ENCODE measurements at regions not wholly inside any gene's neighbourhood (a gene's known extent, or its start where the extent isn't known, plus 50 kb on each side); places are given as distances from the start of the nearest gene placed in this dataset.

DNA sequence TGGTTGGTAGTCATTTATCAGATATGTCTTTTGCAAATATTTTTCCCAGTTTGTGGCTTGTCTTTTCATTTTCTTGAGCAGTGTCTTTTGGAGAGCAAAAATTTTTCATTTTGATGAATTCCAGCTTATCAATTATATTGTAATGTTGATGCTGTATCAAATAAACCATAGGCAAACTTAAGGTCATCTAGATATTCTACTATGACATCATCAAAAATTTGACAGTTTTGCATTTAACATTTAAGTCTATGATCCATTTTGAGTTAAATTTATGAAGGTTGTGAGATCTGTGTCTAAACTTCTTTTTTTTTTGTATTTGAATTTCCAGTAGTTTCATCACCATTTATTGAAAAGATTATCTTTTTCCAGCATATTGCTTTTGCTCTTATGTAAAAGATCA is 505.5 kb upstream of the COX7C start:
- in situ Hi-C loops (cut with MboI; ENCODE audit: low pct_unique_long_range_greater_than_20kb, low sequenced_read_pairs, unreplicated experiment), result no loop called here
- no peak for DNase-seq (ENCODE audit: low spot score)
- TF ChIP-seq, protein P1, sequence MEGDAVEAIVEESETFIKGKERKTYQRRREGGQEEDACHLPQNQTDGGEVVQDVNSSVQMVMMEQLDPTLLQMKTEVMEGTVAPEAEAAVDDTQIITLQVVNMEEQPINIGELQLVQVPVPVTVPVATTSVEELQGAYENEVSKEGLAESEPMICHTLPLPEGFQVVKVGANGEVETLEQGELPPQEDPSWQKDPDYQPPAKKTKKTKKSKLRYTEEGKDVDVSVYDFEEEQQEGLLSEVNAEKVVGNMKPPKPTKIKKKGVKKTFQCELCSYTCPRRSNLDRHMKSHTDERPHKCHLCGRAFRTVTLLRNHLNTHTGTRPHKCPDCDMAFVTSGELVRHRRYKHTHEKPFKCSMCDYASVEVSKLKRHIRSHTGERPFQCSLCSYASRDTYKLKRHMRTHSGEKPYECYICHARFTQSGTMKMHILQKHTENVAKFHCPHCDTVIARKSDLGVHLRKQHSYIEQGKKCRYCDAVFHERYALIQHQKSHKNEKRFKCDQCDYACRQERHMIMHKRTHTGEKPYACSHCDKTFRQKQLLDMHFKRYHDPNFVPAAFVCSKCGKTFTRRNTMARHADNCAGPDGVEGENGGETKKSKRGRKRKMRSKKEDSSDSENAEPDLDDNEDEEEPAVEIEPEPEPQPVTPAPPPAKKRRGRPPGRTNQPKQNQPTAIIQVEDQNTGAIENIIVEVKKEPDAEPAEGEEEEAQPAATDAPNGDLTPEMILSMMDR (IDR thresholded peaks at IDR 0.05; ENCODE audit: extremely low read depth, insufficient read depth, missing control alignments), result no peak

DNA sequence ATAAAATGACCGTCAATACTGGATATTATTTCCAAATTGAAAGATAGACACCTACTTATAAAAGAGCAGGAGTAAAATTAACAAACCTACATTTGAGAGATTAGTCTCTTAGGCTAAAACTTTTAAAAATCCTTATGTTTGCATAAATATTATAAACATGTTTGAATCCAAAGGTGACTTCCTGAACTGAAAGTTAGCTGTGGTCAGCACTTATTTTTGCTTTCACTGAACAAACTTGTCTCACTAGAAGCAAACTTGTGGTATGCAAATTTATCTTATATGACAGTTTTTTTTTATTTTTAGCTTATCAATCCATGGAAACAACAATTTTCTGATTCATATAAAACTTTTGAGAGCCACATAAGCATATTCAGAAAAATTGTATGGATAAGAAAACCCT is 502.6 kb upstream of the COX7C start:
- DNase-seq (ENCODE audit: low spot score), result no peak
- in situ Hi-C loops (cut with MboI; ENCODE audit: low pct_unique_long_range_greater_than_20kb, low sequenced_read_pairs, unreplicated experiment), result no loop called here

DNA sequence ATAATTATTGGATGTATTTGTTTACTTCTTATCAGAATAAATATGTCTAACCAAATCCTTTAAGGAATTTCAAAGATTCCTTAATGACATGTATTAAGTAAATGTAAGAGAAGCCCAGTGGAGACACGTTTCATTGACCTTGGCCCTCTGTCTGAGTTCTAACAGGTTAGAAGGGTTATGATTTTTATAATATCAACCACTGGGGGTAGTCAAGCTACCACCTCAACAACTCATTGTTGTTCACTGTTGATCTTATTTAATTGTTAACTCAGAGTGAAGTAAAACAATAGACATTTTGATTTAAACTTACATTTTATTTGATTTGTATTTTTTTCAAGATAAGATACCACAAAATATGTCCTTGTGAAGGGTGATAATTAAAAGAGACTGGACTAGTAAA is 499.2 kb upstream of the COX7C start:
- no peak for DNase-seq (ENCODE audit: low spot score)

More for the DNA sequence above, 502.6 kb upstream of the COX7C start:
- TF ChIP-seq, protein P1 (IDR thresholded peaks at IDR 0.05; ENCODE audit: extremely low read depth, insufficient read depth, missing control alignments), result no peak

DNA sequence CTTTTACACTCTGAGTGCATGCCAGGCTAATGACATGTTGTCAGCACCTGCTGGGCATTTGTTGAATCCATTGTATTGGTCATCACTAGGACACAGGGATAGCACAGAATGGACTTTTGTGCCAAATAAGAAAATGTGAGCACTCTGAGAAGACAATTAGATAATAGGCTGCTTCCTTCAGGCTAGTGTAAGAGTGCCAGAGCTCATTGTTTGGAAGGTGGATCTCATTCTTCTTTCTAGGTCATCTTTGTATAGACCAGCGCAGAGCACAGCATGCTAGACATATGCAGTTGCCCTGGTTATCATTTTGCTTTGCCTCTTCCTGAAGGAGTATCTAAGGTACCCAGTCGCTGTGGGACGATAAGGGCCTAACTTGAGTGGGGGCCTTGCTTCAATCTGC is 493.4 kb upstream of the COX7C start:
- in situ Hi-C loops (cut with MboI; ENCODE audit: low pct_unique_long_range_greater_than_20kb, low sequenced_read_pairs, unreplicated experiment), result no loop called here

More for the DNA sequence above, 499.2 kb upstream of the COX7C start:
- in situ Hi-C loops (cut with MboI; ENCODE audit: low pct_unique_long_range_greater_than_20kb, low sequenced_read_pairs, unreplicated experiment), result no loop called here
- TF ChIP-seq, protein P1 (IDR thresholded peaks at IDR 0.05; ENCODE audit: extremely low read depth, insufficient read depth, missing control alignments), result no peak

DNA sequence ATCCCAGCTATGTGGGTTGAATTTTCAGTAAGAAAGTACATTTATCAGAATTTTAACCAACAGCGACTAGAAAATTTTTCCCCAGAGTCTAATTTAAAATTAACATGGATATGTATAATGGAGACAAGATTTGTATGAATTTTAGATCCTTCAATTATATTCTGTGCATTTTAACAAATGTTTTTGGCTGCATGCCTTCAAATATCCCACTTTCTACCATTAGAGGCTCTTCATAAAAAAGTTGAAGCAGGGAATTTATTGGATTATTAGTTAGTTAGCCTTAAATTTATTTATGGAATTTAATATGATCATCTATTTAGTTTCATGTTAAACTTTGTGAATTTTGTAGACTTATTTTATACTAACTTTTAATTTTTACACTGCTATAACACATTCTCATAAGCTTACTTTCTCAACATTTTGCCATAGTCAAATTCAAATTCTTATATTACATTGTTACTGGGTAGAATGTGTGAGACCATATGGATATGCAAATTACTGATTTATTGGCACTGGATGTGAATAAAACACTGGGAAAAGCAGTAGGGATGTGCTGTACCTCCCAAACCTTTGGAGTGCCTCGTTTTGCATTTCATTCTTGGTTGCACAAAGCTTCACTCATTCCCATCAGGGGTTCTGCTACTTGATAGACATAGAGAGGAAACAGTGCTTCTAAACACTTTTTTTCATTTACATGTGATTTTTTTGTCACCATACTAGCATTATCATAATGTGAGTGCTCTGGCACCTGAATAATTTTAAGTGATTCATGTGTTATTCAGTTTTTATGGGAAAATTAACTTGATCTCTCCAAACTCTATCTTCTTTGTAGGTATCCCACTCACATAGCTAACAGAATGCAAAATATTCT is 491.8 kb upstream of the COX7C start:
- TF ChIP-seq, protein P1 (IDR thresholded peaks at IDR 0.05; ENCODE audit: extremely low read depth, insufficient read depth, missing control alignments), result no peak
- no peak for DNase-seq (ENCODE audit: low spot score)
- in situ Hi-C loops (cut with MboI; ENCODE audit: low pct_unique_long_range_greater_than_20kb, low sequenced_read_pairs, unreplicated experiment), result no loop called here

More for the DNA sequence above, 493.4 kb upstream of the COX7C start:
- DNase-seq (ENCODE audit: low spot score), result no peak
- TF ChIP-seq, protein P1 (IDR thresholded peaks at IDR 0.05; ENCODE audit: extremely low read depth, insufficient read depth, missing control alignments), result no peak

DNA sequence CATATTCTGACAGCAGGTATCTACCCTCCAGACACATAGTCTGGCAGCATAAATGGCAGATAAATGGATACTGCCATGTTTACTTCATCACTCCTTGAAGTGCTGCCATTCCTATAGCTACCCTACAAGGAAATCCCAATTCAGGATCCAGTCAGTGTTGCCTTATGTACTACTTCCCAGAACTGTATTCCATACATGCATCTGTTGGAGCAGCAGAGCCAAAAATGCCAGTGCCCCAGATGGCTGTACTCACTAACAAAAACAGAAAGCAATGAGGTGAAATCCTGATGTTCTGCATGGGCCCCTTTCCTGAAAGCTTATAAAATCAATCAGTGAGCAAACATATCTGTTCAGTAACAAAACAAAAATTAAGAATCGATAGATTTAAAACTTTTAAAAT is 490.0 kb upstream of the COX7C start:
- in situ Hi-C loops (cut with MboI; ENCODE audit: low pct_unique_long_range_greater_than_20kb, low sequenced_read_pairs, unreplicated experiment), result no loop called here
- TF ChIP-seq, protein P1 (IDR thresholded peaks at IDR 0.05; ENCODE audit: extremely low read depth, insufficient read depth, missing control alignments), result no peak

More for the DNA sequence above, 490.0 kb upstream of the COX7C start:
- DNase-seq (ENCODE audit: low spot score), result no peak
